Cardiac muscle cell (in vitro differentiated cells and primary cell): ENCODE measurements at regions not wholly inside any gene's neighbourhood (a gene's known extent, or its start where the extent isn't known, plus 50 kb on each side); places are given as distances from the start of the nearest gene placed in this dataset.

ENCODE experiments used
- DNase-seq, 2 donors: peaks; one replicate each; pipeline versions ENCODE4 v3.0.0 to v3.0.0-alpha.2; 2010 to 2017; ENCODE audit warnings: low read depth in 1 of 2, low spot score in 1 of 2
- H3K27ac ChIP-seq: fragments of 200-600 bp; sonication (generic); 2 replicates; pipeline ENCODE4 v1.5.1; 2016
- H3K27me3 ChIP-seq: fragments of 200-600 bp; sonication (generic); 2 replicates; pipeline ENCODE4 v1.6.0; 2016; ENCODE audit warnings: control low read depth
- H3K36me3 ChIP-seq: fragments of 200-600 bp; sonication (generic); 2 replicates; pipeline ENCODE4 v1.5.1; 2016; ENCODE audit warnings: control low read depth
- H3K4me1 ChIP-seq: fragments of 200-600 bp; sonication (generic); 2 replicates; pipeline ENCODE4 v1.8.1; 2017; ENCODE audit warnings: low read depth, mild to moderate bottlenecking, mixed run types
- H3K4me3 ChIP-seq: fragments of 200-600 bp; sonication (generic); 2 replicates; pipeline ENCODE4 v1.5.1; 2016; ENCODE audit warnings: mild to moderate bottlenecking
- H3K9me3 ChIP-seq: fragments of 200-600 bp; sonication (generic); 2 replicates; pipeline ENCODE4 v1.5.1; 2017; ENCODE audit warnings: low read depth, mild to moderate bottlenecking, control low read depth
- TF ChIP-seq, protein P1 (sequence below): IDR thresholded peaks from 2 replicates; pipeline ENCODE4 v1.5.1; 2012; ENCODE audit warnings: low read depth, mild to moderate bottlenecking, low read length

GRCh38 chr6:22658183-22658582 is 88.8 kb downstream of the HDGFL1 start:
- Histone ChIP-seq H3K4me3 (no peak overlapping the region), H3K9me3 (no peaks in the 10 kb centered on the region), H3K27me3 (no peaks in the 10 kb centered on the region), H3K36me3 (no peaks in the 10 kb centered on the region), H3K4me1 (peaks cover 6% of the 10 kb centered on the region), H3K27ac (no peak overlapping the region)
- DNase-seq = no peak
- TF ChIP-seq, protein P1, sequence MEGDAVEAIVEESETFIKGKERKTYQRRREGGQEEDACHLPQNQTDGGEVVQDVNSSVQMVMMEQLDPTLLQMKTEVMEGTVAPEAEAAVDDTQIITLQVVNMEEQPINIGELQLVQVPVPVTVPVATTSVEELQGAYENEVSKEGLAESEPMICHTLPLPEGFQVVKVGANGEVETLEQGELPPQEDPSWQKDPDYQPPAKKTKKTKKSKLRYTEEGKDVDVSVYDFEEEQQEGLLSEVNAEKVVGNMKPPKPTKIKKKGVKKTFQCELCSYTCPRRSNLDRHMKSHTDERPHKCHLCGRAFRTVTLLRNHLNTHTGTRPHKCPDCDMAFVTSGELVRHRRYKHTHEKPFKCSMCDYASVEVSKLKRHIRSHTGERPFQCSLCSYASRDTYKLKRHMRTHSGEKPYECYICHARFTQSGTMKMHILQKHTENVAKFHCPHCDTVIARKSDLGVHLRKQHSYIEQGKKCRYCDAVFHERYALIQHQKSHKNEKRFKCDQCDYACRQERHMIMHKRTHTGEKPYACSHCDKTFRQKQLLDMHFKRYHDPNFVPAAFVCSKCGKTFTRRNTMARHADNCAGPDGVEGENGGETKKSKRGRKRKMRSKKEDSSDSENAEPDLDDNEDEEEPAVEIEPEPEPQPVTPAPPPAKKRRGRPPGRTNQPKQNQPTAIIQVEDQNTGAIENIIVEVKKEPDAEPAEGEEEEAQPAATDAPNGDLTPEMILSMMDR = no peak

GRCh38 chr6:22658934-22659333 is 89.6 kb downstream of the HDGFL1 start:
- DNase-seq = no peak
- no peak overlapping the region for H3K27ac ChIP-seq
- TF ChIP-seq, protein P1 = no peak
- H3K27me3 ChIP-seq = no peaks in the 10 kb centered on the region
- H3K9me3 ChIP-seq = no peaks in the 10 kb centered on the region
- no peak overlapping the region for H3K4me3 ChIP-seq
- no peaks in the 10 kb centered on the region for H3K36me3 ChIP-seq
- peaks cover 6% of the 10 kb centered on the region for H3K4me1 ChIP-seq

GRCh38 chr6:22664968-22665367 is 95.6 kb downstream of the HDGFL1 start:
- no peak for DNase-seq
- Histone ChIP-seq H3K27me3 (no peaks in the 10 kb centered on the region), H3K4me1 (peaks cover 16% of the 10 kb centered on the region), H3K36me3 (no peaks in the 10 kb centered on the region), H3K27ac (no peak overlapping the region), H3K9me3 (no peaks in the 10 kb centered on the region), H3K4me3 (no peak overlapping the region)
- TF ChIP-seq, protein P1 = no peak

GRCh38 chr6:22666021-22666420 is 96.7 kb downstream of the HDGFL1 start:
- Histone ChIP-seq H3K27ac (no peak overlapping the region), H3K4me3 (no peak overlapping the region), H3K36me3 (no peaks in the 10 kb centered on the region), H3K9me3 (no peaks in the 10 kb centered on the region), H3K27me3 (no peaks in the 10 kb centered on the region), H3K4me1 (peaks cover 10% of the 10 kb centered on the region)
- TF ChIP-seq, protein P1 = no peak
- DNase-seq = no peak

- H3K9me3 ChIP-seq = no peaks in the 10 kb centered on the region
- TF ChIP-seq, protein P1 = no peak
- no peak for DNase-seq
- H3K4me1 ChIP-seq = peaks cover 10% of the 10 kb centered on the region
- no peak overlapping the region for H3K27ac ChIP-seq
- H3K4me3 ChIP-seq = no peak overlapping the region
- H3K27me3 ChIP-seq = no peaks in the 10 kb centered on the region
- no peaks in the 10 kb centered on the region for H3K36me3 ChIP-seq
Measured at GRCh38 chr6:22666586-22666985, 97.2 kb downstream of the HDGFL1 start.

DNA sequence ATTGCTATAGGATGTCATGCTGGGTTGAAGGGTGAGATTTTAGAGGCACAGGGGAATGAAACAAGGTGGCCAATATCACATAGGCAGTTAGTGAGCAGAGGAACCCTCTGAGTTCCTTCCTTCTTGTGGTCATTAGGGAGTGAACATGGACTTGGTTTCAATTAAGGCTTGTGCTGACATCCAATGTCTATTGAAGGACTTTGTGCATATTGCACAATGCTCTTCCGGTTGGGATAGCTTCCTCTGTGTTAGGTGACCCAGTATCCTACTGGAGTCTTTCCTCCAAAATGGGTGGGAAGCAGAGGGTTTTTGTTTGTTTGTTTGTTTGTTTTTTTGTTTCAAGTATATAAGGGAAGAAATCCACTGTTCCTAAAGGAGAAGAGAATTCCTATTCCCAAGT is 98.5 kb downstream of the HDGFL1 start:
- peak overlapping the region; percentile 25 for H3K27ac ChIP-seq
- H3K9me3 ChIP-seq = no peaks in the 10 kb centered on the region
- H3K27me3 ChIP-seq = no peaks in the 10 kb centered on the region
- H3K36me3 ChIP-seq = no peaks in the 10 kb centered on the region
- H3K4me1 ChIP-seq = peaks cover 10% of the 10 kb centered on the region
- H3K4me3 ChIP-seq = no peak overlapping the region
- TF ChIP-seq, protein P1 = no peak
- peak in 1 of 2 donors; percentile 11 for DNase-seq
